ENCODE measurements at regions not wholly inside any gene's neighbourhood (a gene's known extent, or its start where the extent isn't known, plus 50 kb on each side); places are given as distances from the start of the nearest gene placed in this dataset.

DNA sequence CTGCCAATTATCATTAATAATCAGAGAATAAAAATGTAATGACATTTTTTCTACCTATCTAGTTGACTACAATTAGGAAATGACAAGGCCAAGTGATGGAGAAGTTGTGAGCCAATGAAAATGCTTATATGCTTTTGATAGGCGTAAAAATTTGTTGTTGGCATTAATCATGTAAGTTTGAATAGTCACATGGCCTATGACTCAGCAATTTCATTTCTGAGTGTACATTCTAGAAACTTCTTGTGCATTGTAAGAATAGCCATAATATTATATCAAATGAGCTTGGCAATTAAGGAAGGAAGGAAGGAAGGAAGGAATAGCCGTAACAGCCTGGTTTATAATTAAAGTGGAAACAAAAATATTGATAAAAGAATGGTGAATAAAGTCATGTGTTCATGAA lies 179.9 kb downstream of the PTH2R start:
- Histone ChIP-seq H3K9me2 (ENCODE audit: insufficient read depth) (no peaks in the 10 kb centered on the region), H3K36me3 (ENCODE audit: low read depth) (no peaks in the 10 kb centered on the region), H2AFZ (no peak overlapping the region), H3K27ac (no peak overlapping the region), H4K20me1 (ENCODE audit: insufficient read depth) (no peaks in the 10 kb centered on the region), H3K4me2 (no peak overlapping the region), H3K9me3 (ENCODE audit: insufficient read depth, low read depth) (no peaks in the 10 kb centered on the region), H3K4me1 (replicated peaks; ENCODE audit: insufficient read depth) (no peaks in the 10 kb centered on the region), H3K4me3 (no peak overlapping the region), H3K27me3 (ENCODE audit: insufficient read depth, low read depth) (no peaks in the 10 kb centered on the region), H3K79me2 (ENCODE audit: low read depth) (no peaks in the 10 kb centered on the region), H3F3A (ENCODE audit: insufficient read depth, low read depth) (no peaks in the 10 kb centered on the region)
- CTCF ChIA-PET: no interaction called here
- DNase-seq: no peak
- TF ChIP-seq EZH2 (IDR thresholded peaks at IDR 0.05; ENCODE audit: low read depth): no peak
- TF ChIP-seq, protein P1, sequence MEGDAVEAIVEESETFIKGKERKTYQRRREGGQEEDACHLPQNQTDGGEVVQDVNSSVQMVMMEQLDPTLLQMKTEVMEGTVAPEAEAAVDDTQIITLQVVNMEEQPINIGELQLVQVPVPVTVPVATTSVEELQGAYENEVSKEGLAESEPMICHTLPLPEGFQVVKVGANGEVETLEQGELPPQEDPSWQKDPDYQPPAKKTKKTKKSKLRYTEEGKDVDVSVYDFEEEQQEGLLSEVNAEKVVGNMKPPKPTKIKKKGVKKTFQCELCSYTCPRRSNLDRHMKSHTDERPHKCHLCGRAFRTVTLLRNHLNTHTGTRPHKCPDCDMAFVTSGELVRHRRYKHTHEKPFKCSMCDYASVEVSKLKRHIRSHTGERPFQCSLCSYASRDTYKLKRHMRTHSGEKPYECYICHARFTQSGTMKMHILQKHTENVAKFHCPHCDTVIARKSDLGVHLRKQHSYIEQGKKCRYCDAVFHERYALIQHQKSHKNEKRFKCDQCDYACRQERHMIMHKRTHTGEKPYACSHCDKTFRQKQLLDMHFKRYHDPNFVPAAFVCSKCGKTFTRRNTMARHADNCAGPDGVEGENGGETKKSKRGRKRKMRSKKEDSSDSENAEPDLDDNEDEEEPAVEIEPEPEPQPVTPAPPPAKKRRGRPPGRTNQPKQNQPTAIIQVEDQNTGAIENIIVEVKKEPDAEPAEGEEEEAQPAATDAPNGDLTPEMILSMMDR (conservative IDR thresholded peaks at IDR 0.05): no peak
- intact Hi-C loops (cut with micrococcal nuclease; ENCODE audit: unreplicated experiment): no loop called here
- BruUV-seq (replicated peaks): no TSS peak
- POLR2A ChIA-PET (ENCODE audit: unreplicated experiment): no interaction called here

DNA sequence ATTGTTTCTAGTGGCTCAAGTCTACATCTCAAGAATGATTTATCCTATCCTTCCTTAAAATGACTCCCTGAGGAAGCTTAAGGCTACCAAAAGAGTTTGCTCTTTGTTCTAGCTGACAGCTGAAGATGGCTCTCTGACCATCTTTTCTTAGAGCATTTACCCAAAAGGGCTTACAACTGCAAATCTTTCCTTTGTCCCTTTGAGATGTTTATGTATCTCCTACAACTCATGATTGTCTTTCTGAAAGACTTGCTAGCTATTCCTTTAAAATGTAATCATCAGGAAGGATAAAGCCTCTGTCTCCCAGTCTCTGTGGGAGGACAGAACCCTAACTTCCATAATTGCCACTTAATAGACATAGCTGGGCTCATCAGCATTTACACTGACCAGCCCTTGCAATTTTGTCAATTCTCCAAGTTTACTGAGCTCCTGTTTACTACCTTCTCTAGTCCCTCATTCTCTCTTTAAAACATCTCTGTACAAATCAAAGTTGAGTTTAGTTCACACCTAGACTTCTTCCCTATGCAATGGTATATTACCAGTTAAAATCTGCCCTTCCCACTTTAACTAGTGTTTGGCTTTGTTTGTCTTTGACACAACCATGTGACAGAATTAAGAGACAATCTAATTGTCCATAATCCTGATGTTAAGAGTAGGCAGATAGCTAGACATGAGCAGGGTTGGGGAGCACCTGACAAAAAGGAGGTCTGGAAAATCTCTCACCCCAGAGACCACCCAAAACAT lies 188.2 kb downstream of the PTH2R start:
- H3K79me2 ChIP-seq (ENCODE audit: low read depth): no peaks in the 10 kb centered on the region
- DNase-seq: no peak
- H3K9me3 ChIP-seq (ENCODE audit: insufficient read depth, low read depth): no peaks in the 10 kb centered on the region
- intact Hi-C loops (cut with micrococcal nuclease; ENCODE audit: unreplicated experiment): no loop called here
- ChIA-PET CTCF (no interaction called here), POLR2A (ENCODE audit: unreplicated experiment) (no interaction called here)
- H3K4me3 ChIP-seq: 0 out of 2 replicates have a peak overlapping the region, but pooled peaks have one; percentile 35
- peak overlapping the region; percentile 68 for H3K4me2 ChIP-seq
- no peaks in the 10 kb centered on the region for H3K27me3 ChIP-seq (ENCODE audit: insufficient read depth, low read depth)
- no peaks in the 10 kb centered on the region for H4K20me1 ChIP-seq (ENCODE audit: insufficient read depth)
- TF ChIP-seq, protein P1 (conservative IDR thresholded peaks at IDR 0.05): no peak
- TF ChIP-seq EZH2 (IDR thresholded peaks at IDR 0.05; ENCODE audit: low read depth): no peak
- H3K36me3 ChIP-seq (ENCODE audit: low read depth): no peaks in the 10 kb centered on the region
- peaks cover 7% of the 10 kb centered on the region for H3F3A ChIP-seq (ENCODE audit: insufficient read depth, low read depth)
- no peak overlapping the region for H2AFZ ChIP-seq
- no peaks in the 10 kb centered on the region for H3K9me2 ChIP-seq (ENCODE audit: insufficient read depth)
- BruUV-seq (replicated peaks): no TSS peak
- H3K4me1 ChIP-seq (replicated peaks; ENCODE audit: insufficient read depth): peaks cover 22% of the 10 kb centered on the region
- peak overlapping the region; percentile 68 for H3K27ac ChIP-seq

DNA sequence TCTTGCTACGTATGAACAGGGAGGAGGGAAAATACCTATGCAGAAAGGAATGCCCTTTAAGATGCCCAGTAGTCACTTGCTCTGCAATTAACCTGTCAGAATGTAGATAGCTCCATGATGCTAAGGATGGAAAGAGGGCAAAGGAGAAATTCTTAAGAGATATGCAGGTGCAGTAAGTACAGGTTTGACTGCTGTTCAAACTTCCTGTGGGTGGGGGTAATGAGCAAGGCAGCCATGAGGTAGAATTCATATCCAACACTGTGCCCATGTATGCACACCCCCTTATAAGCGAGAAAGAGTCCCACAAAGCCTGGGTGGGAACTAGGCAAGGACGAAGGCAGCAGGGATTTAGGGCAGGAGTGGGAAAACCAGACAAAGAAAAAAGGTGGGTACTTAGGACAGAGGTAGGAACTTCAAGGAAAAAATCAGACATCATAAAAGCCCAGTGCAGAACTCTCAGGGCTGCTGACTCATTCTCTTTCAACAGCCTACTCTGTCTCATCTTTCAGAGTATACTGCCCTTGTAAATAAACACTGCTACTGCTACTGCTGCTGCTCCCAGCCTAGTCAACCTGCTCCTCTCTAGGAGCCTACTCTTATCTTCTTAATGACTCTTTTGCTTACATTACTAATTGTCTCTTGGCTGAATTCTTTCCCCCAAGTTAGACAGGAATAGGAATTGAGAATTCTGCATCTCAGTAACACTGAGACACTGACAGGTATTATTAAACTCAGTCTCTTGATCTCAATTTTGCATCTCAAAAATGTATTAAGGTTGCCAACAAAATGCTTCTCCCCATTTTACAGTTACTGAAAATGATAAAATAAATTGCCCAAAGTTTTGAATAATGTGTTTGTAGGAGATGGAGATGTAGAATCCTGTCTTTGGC lies 189.0 kb downstream of the PTH2R start:
- intact Hi-C loops (cut with micrococcal nuclease; ENCODE audit: unreplicated experiment): no loop called here
- Histone ChIP-seq H3F3A (ENCODE audit: insufficient read depth, low read depth) (peaks cover 7% of the 10 kb centered on the region), H4K20me1 (ENCODE audit: insufficient read depth) (no peaks in the 10 kb centered on the region), H2AFZ (peak overlapping the region; percentile 64; the same call in 1 of the 2 replicates), H3K27ac (peak overlapping the region; percentile 68), H3K9me2 (ENCODE audit: insufficient read depth) (no peaks in the 10 kb centered on the region), H3K4me3 (peak overlapping the region; percentile 35; the same call in 1 of the 2 replicates), H3K79me2 (ENCODE audit: low read depth) (no peaks in the 10 kb centered on the region), H3K27me3 (ENCODE audit: insufficient read depth, low read depth) (no peaks in the 10 kb centered on the region), H3K9me3 (ENCODE audit: insufficient read depth, low read depth) (no peaks in the 10 kb centered on the region), H3K4me2 (peak overlapping the region; percentile 68), H3K36me3 (ENCODE audit: low read depth) (no peaks in the 10 kb centered on the region), H3K4me1 (replicated peaks; ENCODE audit: insufficient read depth) (peaks cover 22% of the 10 kb centered on the region)
- ChIA-PET POLR2A (ENCODE audit: unreplicated experiment) (no interaction called here), CTCF (no interaction called here)
- no TSS peak for BruUV-seq (replicated peaks)
- TF ChIP-seq EZH2 (IDR thresholded peaks at IDR 0.05; ENCODE audit: low read depth): no peak
- TF ChIP-seq, protein P1 (conservative IDR thresholded peaks at IDR 0.05): no peak; the same call in 1 of the 2 replicates
- peak; percentile 10 to 77 for DNase-seq
